AG04449 (cell line): ENCODE measurements at regions not wholly inside any gene's neighbourhood (a gene's known extent, or its start where the extent isn't known, plus 50 kb on each side); places are given as distances from the start of the nearest gene placed in this dataset.

Source experiments
- CTCF ChIA-PET: fragments of 350-600 bp; formaldehyde crosslinking; extraction: SDS; loops from one replicate; lab custom pipeline; 2021; ENCODE audit warnings: antibody characterized with exemption; lab: Yijun Ruan, JAX
- POLR2A ChIA-PET: fragments of 400-600, 350-600 bp; formaldehyde crosslinking; extraction: SDS; loops from one replicate; lab custom pipeline; 2020; ENCODE audit warnings: antibody characterized with exemption, inconsistent platforms; lab: Yijun Ruan, JAX
- DNase-seq: peaks from one replicate; pipeline ENCODE4 v3.0.0-alpha.2; 2010; ENCODE audit warnings: low read depth, low spot score
- H3K4me3 ChIP-seq: 2 replicates; pipeline ENCODE4 v1.5.1; 2011; ENCODE audit warnings: low read depth, mild to moderate bottlenecking, control low read depth, low read length
- CTCF ChIP-seq: IDR thresholded peaks from one replicate; pipeline ENCODE4 v1.5.1; 2011; ENCODE audit warnings: mild to moderate bottlenecking, moderate library complexity, low read length, control low read depth, inconsistent platforms; ENCODE audit not compliant: insufficient read depth; ENCODE audit errors: missing control alignments

- DNase-seq: no peak
- no peak for TF ChIP-seq CTCF
- ChIA-PET POLR2A (no interaction called here), CTCF (no interaction called here)
- no peak overlapping the region for H3K4me3 ChIP-seq
These were observed 849.4 kb downstream of the DACH1 start for GRCh38 chr13:71017607-71018006.

GRCh38 chr13:71015516-71015915 lies 851.5 kb downstream of the DACH1 start:
- POLR2A ChIA-PET: no interaction called here
- no peak overlapping the region for H3K4me3 ChIP-seq
- CTCF ChIA-PET: no interaction called here
- TF ChIP-seq CTCF: no peak
- DNase-seq: no peak

- TF ChIP-seq CTCF: no peak
- CTCF ChIA-PET: no interaction called here
- H3K4me3 ChIP-seq: no peak overlapping the region
- DNase-seq: no peak
- POLR2A ChIA-PET: no interaction called here
These were observed 852.0 kb downstream of the DACH1 start for GRCh38 chr13:71015021-71015420.

GRCh38 chr13:71005919-71006318 lies 861.1 kb downstream of the DACH1 start:
- ChIA-PET CTCF (no interaction called here), POLR2A (no interaction called here)
- no peak for TF ChIP-seq CTCF
- no peak for DNase-seq
- no peak overlapping the region for H3K4me3 ChIP-seq

GRCh38 chr13:70995338-70995737 lies 871.7 kb downstream of the DACH1 start:
- ChIA-PET CTCF (no interaction called here), POLR2A (no interaction called here)
- no peak for TF ChIP-seq CTCF
- H3K4me3 ChIP-seq: no peak overlapping the region
- DNase-seq: no peak

GRCh38 chr13:70994191-70994590 lies 872.8 kb downstream of the DACH1 start:
- ChIA-PET CTCF (no interaction called here), POLR2A (no interaction called here)
- TF ChIP-seq CTCF: no peak
- H3K4me3 ChIP-seq: no peak overlapping the region
- DNase-seq: no peak

GRCh38 chr13:70987043-70987442 lies 878.8 kb upstream of the KLHL1 start:
- H3K4me3 ChIP-seq: no peak overlapping the region
- ChIA-PET CTCF (no interaction called here), POLR2A (no interaction called here)
- no peak for DNase-seq
- TF ChIP-seq CTCF: no peak
